ENCODE measurements at regions not wholly inside any gene's neighbourhood (a gene's known extent, or its start where the extent isn't known, plus 50 kb on each side); places are given as distances from the start of the nearest gene placed in this dataset.
"Not testable (repeated sequence)": the region's sequence is repeated elsewhere in the genome, so short reads cannot be mapped to it uniquely, and the experiment has no call there.

DNA sequence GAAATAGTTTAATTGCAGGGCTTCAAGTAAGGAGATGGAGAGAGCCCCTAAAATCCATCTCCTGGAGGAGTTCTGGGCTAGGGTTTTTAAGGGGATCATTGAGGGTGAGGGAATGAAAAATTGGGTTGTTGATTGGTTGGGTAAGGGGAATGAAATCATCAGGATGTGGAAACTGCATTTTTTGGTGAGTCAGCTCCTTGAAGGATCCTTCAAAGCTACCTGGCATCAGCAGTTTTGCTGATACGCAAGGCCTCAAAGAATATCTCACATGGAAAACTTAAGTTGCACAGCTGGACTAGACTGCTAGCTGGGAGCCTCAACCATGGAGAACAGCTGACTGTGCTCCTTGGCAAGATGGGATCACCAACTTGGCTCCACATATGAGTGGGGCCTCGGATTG lies 136.7 kb downstream of the FGF10 start:
- 66 to 82% (median 75%) methylated on average over 2 of the region's 2 CpGs for WGBS, 3 donors
- H3K27ac ChIP-seq (ENCODE audit: low read depth, low read length), result no peak overlapping the region

DNA sequence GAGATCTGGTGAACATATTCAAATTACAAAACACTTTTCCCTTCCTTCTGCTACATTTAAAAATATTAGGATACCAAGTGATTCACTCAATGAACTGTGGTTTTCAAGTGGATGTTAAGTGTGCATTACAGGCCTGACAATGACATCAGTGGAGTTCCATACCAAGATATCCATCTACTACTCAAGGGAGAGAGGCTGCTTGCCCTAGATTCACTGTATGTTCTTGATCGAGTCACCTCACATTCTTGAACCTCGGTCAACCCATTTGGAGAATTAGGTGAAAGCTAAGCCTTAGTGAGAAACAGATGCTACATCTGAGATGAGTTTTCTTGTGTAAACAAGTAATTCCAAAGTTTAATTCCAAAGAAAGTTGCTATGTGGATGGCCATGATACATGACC lies 142.2 kb downstream of the FGF10 start:
- whole genome bisulfite sequencing, 3 donors, result 83 to 93% (median 84%) methylated on average over 2 of the region's 2 CpGs
- H3K27ac ChIP-seq (ENCODE audit: low read depth, low read length), result no peak overlapping the region

DNA sequence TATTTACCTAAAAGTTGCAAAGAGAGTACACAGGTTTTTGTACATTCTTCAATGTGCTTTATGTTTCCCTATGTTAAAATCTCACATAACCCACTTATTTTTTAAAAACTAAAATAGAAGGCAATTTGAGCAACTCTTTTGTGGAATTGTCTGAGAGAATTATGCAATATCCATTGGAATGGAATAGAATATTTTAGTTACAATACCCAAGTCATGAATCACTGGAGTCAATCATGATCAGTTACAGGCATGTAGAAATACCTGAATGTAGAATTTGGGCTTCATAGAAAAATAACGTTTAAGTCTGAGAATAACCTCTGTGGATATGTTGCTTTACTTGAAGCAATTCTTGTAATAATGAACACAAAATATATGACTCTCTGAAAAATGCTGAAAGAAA lies 143.3 kb downstream of the FGF10 start:
- H3K27ac ChIP-seq (ENCODE audit: low read depth, low read length), result no peak overlapping the region
- WGBS, 3 donors, result 72 to 82% (median 79%) methylated on average over 1 of the region's 1 CpG

DNA sequence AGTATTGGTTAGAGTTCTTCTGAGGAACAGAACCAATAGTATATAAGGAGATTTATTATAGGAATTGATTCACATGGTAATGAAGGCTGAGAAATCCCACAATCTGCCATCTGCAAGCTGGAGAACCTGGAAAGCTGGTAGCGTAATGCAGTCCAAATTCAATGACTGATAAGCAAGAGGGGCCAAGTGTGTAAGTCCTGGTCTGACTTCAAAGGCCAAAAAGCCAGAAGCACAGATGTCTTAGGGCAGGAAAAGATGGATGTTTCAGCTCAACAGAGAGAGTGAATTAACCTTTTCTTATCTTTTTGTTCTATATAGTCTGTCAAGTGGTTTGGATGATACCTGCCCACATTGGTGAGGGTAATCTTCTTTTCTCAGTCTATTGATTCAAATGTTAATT lies 146.4 kb downstream of the FGF10 start:
- 81 to 95% (median 90%) methylated on average over 1 of the region's 1 CpG for WGBS, 3 donors
- H3K27ac ChIP-seq (ENCODE audit: low read depth, low read length), result no peak overlapping the region

DNA sequence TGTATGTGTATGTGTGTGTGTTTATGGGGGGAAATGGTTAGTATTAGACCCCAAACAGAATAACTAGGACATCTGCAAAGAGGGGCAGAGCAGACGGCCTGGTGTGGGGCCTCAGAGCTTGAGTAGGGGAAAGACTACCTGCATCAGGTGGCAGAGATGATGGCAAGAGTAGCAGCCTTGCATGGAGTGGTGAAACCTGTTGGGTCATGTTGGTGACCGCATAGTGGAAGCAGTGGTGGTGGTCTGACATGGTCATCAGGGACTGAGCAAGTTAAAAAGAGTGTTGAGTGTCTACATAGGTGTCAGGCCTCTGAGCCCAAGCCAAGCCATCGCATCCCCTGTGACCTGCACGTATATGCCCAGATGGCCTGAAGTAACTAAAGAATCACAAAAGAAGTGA lies 153.2 kb downstream of the FGF10 start:
- no peak overlapping the region for H3K27ac ChIP-seq (ENCODE audit: low read depth, low read length)
- WGBS, 3 donors, result 83 to 90% (median 87%) methylated on average over 4 of the region's 4 CpGs

DNA sequence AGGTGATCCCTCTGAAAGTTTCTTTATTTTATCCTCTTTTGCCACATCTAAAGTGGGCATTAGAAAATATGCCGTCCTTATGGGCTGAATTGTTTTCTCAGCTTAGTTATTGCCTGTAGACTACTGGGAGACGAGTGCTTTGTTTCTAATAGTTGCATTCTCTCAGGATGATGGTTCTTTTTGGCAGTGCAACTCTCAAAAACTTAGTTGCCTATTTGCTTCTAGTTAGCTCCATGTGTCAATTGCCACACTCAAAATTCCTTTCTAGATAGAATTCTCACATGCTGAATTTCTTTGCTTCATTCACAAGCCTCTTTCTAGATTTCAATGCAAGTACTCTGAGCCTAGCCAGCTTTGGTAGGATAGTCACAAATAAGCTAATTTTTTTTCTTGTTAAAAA lies 155.5 kb downstream of the FGF10 start:
- no peak overlapping the region for H3K27ac ChIP-seq (ENCODE audit: low read depth, low read length)
- WGBS, 3 donors, result 65 to 82% (median 74%) methylated on average over 2 of the region's 2 CpGs

DNA sequence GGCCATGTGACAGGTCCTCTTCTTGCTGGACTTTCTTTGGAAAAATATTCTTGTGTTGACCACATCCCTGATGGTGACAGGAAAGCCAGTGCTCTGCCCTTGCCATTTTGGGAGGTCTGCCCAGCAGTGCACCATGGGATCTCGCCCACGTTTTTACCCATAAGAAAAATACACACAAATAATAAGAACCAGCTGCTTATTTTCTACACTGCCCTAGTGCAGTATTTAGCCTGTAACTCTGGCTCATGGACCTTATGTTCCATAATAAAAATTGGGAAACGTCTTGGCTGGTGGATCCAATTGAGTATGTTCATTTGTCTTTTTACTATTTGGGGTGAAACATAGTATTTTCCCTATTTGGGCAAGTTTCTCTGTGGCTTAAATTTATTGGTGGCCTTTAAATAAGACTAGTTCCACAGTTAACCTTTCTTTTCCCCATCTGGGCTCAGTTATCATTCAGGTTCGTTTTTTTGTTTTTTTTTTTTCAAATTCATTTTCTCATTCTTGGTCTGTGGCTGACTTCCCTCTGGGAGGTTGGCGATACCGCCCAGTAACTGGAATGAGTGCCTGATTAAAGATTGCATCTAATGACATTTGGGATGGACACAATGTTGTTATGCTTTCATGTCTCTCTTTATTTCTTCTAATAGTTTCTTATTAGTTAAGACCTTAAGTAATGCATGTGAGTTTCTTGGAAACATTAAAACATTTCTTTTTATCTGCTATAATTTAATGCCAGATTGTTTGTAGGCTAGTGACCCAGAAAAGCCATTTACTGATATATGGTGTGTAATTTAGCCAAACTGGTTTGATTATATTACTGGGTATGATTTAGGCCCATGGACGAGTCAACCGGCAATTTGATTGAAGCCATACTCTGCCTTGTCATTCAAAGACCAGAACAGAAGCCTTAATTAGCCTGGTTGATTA lies 163.7 kb downstream of the FGF10 start:
- WGBS, 3 donors, result 67 to 71% (median 71%) methylated on average over 8 of the region's 8 CpGs
- no peak overlapping the region for H3K27ac ChIP-seq (ENCODE audit: low read depth, low read length)

DNA sequence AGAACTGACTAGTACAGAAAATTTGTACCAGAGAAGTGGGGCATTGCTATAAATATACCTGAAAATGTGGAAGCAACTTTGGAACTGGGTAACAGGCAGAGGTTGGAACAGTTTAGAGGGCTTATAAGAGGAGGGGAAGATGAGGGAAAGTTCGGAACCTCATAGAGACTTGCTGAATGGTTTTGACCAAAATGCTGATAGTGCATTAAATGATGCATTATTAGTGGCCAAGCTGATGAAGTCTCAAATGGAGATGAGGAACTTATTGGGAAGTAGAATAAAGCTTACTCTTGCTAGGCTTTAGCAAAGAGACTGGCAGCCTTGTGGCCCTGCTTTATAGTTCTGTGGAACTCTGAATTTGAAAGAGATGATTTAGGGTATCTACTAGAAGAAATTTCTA lies 189.8 kb downstream of the FGF10 start:
- H3K27ac ChIP-seq (ENCODE audit: low read depth, low read length), result no peak overlapping the region
- 66 to 93% (median 90%) methylated on average over 1 of the region's 1 CpG for WGBS, 3 donors

DNA sequence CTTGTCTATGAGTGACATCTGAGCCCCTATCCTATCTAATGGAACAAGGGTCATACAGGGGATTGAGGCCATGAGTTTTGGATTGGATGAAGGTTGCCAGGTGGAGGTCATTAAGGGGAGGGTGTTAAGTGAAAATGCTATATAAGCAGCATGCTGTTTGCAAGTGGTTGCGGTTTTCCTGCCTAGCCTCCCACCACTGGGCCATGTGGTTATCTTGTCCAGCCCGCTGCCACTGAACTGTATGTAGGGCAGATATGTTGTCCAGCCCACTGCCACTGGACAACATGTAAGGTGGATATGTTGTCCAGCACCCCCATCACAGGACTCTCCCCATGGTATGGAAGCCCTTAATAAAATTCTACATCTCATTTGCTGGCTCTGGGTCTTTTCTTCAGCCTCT lies 200.0 kb downstream of the FGF10 start:
- 91 to 97% (median 95%) methylated on average over 2 of the region's 2 CpGs for whole genome bisulfite sequencing, 3 donors
- no peak overlapping the region for H3K27ac ChIP-seq (ENCODE audit: low read depth, low read length)

DNA sequence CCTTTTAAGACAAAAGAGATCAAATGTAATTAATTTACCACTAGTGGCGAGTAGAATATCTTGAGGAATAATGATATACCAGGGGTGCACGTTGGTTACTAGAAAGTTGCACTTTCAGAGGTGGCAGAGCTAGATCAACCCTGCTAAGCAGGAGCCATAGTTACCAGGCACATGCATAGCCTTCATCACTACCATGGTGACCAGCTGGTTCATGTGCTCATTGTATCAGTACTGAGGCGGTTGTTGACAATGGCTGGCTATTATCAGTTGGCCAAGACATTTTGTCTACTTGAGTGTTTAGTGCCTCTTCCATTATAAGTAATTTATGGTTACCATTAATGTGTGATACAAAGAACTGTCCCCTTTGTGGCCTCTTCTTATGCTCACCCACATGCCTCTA lies 201.2 kb downstream of the FGF10 start:
- no peak overlapping the region for H3K27ac ChIP-seq (ENCODE audit: low read depth, low read length)
- 80 to 88% (median 86%) methylated on average over 3 of the region's 3 CpGs for WGBS, 3 donors

DNA sequence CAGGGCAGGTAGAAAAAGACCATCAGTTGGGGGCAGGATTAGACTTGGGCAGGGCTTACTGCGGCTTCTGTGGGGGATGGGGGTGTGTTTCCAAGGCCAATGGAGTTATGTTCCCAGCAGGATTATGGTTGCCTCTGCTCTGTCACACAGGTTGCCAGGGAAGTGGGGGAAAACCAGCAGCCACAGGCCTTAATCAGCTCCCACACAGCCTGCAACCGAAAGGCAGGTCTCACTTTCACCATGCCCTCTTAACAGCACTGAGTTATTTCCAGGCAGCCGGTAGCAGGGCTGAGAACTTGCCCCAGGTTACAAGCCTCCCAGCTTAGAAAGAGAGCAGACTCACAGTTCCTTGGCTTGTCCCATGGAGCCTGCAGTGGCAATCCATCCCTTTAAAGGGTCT lies 205.5 kb downstream of the FGF10 start:
- 79 to 97% (median 80%) methylated on average over 3 of the region's 3 CpGs for WGBS, 3 donors
- no peak overlapping the region for H3K27ac ChIP-seq (ENCODE audit: low read depth, low read length)

DNA sequence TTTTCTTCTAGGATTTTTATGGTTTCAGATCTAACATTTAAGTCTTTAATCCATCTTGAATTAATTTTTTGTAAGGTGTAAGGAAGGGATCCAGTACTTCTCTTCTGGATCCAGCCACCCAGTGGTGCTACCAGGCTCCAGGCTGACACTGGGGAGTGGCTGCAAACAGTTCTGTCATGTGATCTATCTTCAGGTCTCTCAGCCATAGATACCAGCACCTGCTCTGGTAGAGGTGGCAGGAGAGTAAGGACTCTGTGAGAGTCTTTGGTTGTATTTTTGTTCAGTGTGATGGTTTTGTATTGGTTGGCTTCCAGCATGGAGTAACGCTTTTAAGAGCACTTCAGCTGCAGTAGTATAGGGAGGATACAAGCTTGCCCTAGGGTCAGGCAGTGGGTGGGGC lies 205.9 kb downstream of the FGF10 start:
- 83 to 92% (median 84%) methylated on average over 1 of the region's 1 CpG for WGBS, 3 donors

DNA sequence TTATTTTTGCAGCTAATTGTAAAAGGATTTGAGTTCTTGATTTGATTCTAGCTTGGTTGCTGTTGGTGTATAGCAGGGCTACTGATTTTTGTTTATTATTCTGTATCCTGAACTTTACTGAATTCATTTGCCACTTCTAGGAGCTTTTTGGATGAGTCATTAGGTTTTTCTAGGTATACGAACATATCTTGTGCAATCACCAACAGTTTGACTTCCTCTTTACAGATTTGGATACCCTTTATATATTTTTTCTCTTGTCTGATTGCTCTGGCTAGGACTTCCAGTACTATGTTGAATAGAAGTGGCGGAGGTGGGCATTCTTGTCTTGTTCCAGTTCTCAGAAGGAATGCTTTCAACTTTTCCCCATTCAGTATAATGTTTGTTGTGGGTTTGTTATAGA lies 210.8 kb downstream of the FGF10 start:
- H3K27ac ChIP-seq (ENCODE audit: low read depth, low read length), result no peak overlapping the region
- 69 to 77% (median 70%) methylated on average over 2 of the region's 2 CpGs for WGBS, 3 donors

More for the DNA sequence above, 205.9 kb downstream of the FGF10 start:
- no peak overlapping the region for H3K27ac ChIP-seq (ENCODE audit: low read depth, low read length)

DNA sequence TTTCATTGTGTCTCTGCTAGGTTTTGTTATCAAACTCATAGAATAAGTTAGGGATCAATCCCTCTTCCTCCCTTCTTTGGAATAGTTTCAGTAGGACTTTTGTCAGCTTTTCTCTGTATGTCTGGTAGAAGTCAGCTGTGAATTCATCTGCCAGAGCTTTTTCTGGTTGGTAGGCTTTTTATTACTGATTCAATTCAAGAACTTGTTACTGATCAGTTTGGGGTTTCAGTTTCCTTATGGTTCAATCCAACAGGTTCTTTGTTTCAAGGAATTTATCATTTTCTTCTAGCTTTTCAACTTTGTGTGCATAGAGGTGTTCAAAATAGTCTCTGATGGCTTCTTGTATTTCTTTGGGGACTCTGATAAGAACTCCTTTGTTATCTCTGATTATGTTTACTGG lies 221.7 kb downstream of the FGF10 start:
- no peak overlapping the region for H3K27ac ChIP-seq (ENCODE audit: low read depth, low read length)

DNA sequence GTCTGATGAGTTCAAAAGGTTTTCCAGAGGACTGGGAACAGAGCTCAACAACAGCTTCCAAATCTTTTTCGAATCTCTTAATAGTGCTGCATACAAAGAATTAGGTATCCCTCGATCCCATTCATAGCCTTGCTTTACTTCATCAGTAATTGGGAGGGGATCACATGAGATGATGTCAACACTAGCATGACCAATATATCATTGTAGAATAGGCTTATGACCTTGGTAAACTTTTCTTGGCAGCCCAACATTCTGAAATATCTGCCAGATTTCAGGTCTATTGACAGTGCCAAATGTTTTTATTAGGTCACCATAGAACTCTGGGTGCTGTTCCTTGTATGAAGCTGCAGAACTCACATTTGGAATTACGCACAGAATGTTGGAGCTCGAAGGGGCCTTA lies 228.9 kb downstream of the FGF10 start:
- no peak overlapping the region for H3K27ac ChIP-seq (ENCODE audit: low read depth, low read length)
- 46 to 68% (median 68%) methylated on average over 4 of the region's 4 CpGs for WGBS, 3 donors

DNA sequence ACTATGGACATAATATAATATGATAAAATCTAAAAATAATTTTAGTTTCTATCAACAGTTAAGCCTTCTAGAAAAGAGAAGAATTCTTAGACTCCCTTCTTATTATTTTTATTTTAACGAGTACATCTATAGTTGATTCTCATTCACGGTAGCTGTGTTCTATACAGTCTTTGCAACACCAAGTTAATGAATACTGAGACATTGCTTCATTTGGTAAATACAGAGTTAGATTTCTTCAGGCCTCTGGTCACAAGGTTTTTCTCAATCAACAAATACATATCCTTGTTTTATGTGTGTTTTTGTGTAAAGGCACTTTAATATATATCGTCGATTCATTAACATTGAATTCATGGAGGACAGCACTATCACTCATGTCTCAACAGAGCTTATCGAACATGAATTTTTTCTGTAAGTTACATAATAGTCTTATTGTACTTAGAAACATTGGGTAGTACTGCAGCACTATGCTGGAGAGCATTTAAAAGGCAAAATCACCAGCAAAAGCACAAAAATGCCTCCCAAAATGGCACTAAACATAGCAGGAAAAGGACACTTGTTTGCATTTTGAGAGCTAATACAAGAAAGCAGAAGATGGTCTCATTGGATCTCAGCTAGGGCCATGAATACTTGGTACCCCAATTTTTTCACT lies 239.0 kb downstream of the FGF10 start:
- WGBS, 3 donors, result 88 to 98% (median 96%) methylated on average over 5 of the region's 5 CpGs
- no peak overlapping the region for H3K27ac ChIP-seq (ENCODE audit: low read depth, low read length)

DNA sequence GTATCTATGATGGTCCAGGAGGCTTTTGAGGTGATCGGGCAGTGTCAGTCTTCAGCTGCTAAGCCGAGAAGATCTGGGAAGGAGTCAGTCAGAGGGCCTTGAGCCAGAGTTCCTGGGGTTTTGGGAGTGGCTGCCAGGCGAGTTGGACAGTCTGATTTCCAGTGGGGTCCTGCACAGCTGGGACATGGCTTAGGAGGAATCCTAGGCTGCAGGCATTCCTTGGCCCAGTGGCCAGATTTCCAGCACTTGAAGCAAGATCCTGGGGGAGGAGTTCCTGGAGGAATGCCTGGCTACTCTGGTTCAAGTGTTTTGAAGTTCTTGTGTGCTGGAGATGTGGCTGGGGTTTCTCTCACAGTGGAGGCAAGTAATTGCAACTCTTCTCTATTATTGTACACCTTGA lies 271.3 kb downstream of the FGF10 start:
- WGBS, 3 donors, result 54 to 62% (median 59%) methylated on average over 3 of the region's 3 CpGs
- not testable (repeated sequence) for H3K27ac ChIP-seq (ENCODE audit: low read depth, low read length)

DNA sequence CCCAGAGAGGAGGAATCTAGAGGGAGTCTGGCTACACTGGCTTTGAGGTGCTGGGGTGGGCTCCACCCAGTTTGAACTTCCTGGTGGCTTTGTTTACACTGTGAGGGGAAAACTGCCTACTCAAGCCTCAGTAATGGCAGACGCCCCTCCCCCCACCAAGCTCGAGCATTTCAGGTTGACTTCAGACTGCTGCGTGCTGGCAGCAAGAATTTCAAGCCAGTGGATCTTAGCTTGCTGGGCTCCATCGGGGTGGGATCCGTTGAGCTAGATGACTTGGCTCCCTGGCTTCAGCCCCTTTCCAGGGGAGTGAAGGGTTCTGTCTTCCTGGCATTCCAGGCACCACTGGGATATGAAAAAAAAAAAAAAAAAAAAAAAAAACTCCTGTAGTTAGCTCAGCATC lies 281.0 kb downstream of the FGF10 start:
- WGBS, 3 donors, result 51 to 68% (median 67%) methylated on average over 5 of the region's 5 CpGs

DNA sequence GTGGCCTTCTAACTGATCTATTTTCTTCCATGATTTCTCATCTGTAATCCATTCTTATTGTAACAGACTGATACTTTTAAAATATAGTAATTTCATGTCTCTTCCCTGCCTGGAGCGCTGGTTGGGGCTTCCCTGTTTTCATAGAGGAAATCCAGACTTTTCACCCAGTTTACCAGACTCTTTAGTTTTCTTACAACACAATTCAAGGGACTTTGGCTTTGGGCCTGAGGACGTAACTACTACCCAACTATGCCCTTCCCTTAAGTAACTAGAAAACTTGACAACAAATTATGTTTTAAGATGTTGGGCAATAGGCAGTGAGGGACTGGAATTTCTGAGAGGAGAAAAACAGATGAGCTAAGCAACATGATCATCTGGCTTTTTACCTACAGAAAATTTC lies 289.6 kb downstream of the FGF10 start:
- H3K27ac ChIP-seq (ENCODE audit: low read depth, low read length), result no peak overlapping the region
- 67 to 77% (median 76%) methylated on average over 2 of the region's 2 CpGs for WGBS, 3 donors

More for the DNA sequence above, 281.0 kb downstream of the FGF10 start:
- H3K27ac ChIP-seq (ENCODE audit: low read depth, low read length), result not testable (repeated sequence)

All from adipose tissue (tissue), 3 donors.